Right lobe of liver (tissue), 6 donors: ENCODE measurements at regions not wholly inside any gene's neighbourhood (a gene's known extent, or its start where the extent isn't known, plus 50 kb on each side); places are given as distances from the start of the nearest gene placed in this dataset.
A peak's percentile ranks its signal among the peaks of the same experiment; 100 is the strongest.

ENCODE experiments used
- ATAC-seq, 4 donors: fragments of 200-7000 bp; cut with Tn5 transposase; one replicate each; pipeline ENCODE4 v1.9.1; 2020; ENCODE audit warnings: mild to moderate bottlenecking in 4 of 4, moderate library complexity in 4 of 4
- DNase-seq, 3 donors: peaks; one replicate each; pipeline ENCODE4 v3.0.0-alpha.2; 2020
- H3K27ac ChIP-seq, 3 donors: fragments of 200-600 bp; one replicate each; pipeline ENCODE4 v1.8.0; 2022
- H3K27me3 ChIP-seq, 2 donors: fragments of 200-600 bp; one replicate each; pipeline ENCODE4 v1.8.0; 2022
- H3K36me3 ChIP-seq, 4 donors: fragments of 200-600 bp; sonication (generic) in 1 of 4; one replicate each; pipeline versions ENCODE4 v1.5.1 to v1.8.0; 2017 to 2022; ENCODE audit warnings: control low read depth in 1 of 4
- H3K4me1 ChIP-seq, 4 donors: fragments of 200-600 bp; sonication (generic) in 1 of 4; one replicate each; pipeline versions ENCODE4 v1.5.1 to v1.8.0; 2017 to 2022; ENCODE audit warnings: control low read depth in 1 of 4
- H3K4me3 ChIP-seq, 3 donors: fragments of 200-600 bp; one replicate each; pipeline ENCODE4 v1.8.0; 2022
- H3K9me3 ChIP-seq, 4 donors: fragments of 200-600 bp; sonication (generic) in 1 of 4; one replicate each; pipeline versions ENCODE4 v1.5.1 to v1.8.0; 2017 to 2022; ENCODE audit warnings: control low read depth in 1 of 4
- CTCF ChIP-seq, 4 donors: fragments of 200-600 bp in 3 of 4; fragments of 450-650 bp in 1 of 4; IDR thresholded peaks; one replicate each; pipeline versions ENCODE4 v1.5.1 to v1.8.0; 2016 to 2022; ENCODE audit warnings: antibody characterized with exemption in 4 of 4, mild to moderate bottlenecking in 2 of 4
- POLR2A ChIP-seq: fragments of 450-650 bp; IDR thresholded peaks from one replicate; pipeline ENCODE4 v1.6.1; 2017; ENCODE audit warnings: antibody characterized with exemption, mild to moderate bottlenecking
- WGBS: methylation state at CpG from one replicate; pipeline ENCODE4 v1.1.6; 2018; ENCODE audit warnings: low coverage, low lambda C conversion rate; ENCODE audit not compliant: insufficient coverage; ENCODE audit errors: missing lambda C conversion rate; 5-methylcytosine and 5-hydroxymethylcytosine counted together
- intact Hi-C, 2 donors: fragments of 100-400 bp; cut with DNase I; formaldehyde crosslinking; loops; one replicate each; pipeline versions ENCODE4 v1.11.2 to v1.14.1; 2022
- donor health status: DM: no; HTN: yes; CAD: no.
- donor health status: DM: no; HTN: no; CAD: no.
- donor health status: DM: no; HTN: no; CAD: no.
- donor health status: DM: no; HTN: yes; CAD: no.
- donor health status: DM: no; HTN: yes; CAD: no.

DNA sequence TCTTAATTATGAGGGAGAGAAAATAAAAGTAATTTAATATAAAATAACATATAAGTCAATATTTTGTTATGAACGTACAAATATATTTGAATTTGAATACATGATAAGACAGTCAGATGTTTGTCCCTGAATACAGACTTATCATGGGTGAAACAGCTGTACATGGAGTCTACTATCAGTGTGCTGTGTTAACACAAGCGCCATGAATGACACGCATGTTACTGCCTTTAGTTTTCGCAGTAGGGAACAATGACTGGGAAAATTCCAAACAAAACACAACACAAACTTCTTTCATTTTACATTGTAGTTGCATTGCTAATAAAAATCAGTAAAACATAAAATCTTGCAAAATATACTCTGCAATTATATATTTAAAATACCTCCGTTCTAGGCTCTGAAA, 108.6 kb downstream of the FBXO5 start:
- no peaks in the 10 kb centered on the region for H3K9me3 ChIP-seq
- no peaks in the 10 kb centered on the region for H3K36me3 ChIP-seq
- TF ChIP-seq CTCF (IDR thresholded peaks at IDR 0.05) = no peak
- TF ChIP-seq POLR2A = no peak
- 68% methylated on average over 5 of the region's 5 CpGs for WGBS
- no peak overlapping the region for H3K4me3 ChIP-seq
- intact Hi-C loops = no loop called here
- H3K4me1 ChIP-seq = no peaks in the 10 kb centered on the region
- no peaks in the 10 kb centered on the region for H3K27me3 ChIP-seq
- ATAC-seq (no peak), DNase-seq (no peak)
- no peak overlapping the region for H3K27ac ChIP-seq

DNA sequence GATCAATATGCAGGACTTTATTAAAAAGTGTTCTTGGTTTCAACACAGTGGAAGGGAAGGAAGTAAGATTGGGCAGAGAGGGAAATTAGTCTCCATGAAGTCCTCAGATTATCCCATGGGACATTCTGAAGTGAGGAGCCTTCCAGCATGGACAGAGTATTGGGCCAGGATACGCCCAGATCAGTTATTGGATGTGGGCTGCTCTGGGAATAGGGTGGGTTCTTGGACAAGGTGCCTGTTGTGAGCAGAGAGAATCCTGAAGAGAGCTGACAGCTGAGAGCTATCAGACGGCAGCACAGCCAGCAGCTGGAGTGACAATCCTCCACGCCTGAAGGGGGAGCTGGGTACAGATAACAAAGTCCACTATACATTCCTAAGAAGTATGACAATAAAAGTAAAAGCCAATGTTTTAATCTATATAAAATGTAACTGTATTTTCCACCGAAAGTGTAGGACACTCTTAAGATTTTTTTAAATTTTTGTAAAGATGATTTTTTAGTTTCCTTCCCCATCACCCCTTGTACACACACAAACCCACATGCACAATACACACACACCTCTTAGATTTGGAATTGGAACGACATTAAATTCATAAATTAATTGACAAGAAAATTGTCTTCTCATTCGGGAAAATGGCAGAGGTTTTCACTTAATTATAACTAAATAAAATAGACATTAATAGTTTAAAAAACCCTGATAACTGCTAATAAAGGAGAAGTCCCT, 107.8 kb downstream of the FBXO5 start:
- WGBS = 40% methylated on average over 6 of the region's 6 CpGs
- TF ChIP-seq CTCF (IDR thresholded peaks at IDR 0.05) (no peak), POLR2A (no peak)
- no peak overlapping the region for H3K4me3 ChIP-seq
- intact Hi-C loops = no loop called here
- H3K4me1 ChIP-seq = no peaks in the 10 kb centered on the region
- H3K27ac ChIP-seq = no peak overlapping the region
- no peaks in the 10 kb centered on the region for H3K9me3 ChIP-seq
- ATAC-seq (no peak), DNase-seq (no peak)
- no peaks in the 10 kb centered on the region for H3K27me3 ChIP-seq
- no peaks in the 10 kb centered on the region for H3K36me3 ChIP-seq

DNA sequence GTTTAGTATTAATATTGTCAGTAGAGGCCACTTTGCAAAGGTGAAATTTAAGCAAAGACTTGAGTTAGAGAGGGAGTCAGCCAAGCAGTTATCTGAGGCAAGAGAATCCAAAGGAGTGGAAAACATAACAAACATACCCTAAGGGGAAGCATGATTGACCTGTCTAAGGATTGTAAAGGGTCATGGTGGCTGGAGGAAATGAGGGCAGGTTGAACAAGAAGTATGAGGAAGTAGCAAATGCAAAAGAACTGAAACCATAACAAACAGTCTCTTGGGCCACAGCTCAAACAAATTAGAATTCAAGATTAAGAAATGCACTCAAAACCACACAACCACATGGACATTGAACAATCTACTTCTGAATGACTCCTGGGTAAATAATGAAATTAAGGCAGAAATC, 103.2 kb downstream of the FBXO5 start:
- TF ChIP-seq CTCF (IDR thresholded peaks at IDR 0.05) = no peak
- TF ChIP-seq POLR2A = no peak
- no peak for ATAC-seq

DNA sequence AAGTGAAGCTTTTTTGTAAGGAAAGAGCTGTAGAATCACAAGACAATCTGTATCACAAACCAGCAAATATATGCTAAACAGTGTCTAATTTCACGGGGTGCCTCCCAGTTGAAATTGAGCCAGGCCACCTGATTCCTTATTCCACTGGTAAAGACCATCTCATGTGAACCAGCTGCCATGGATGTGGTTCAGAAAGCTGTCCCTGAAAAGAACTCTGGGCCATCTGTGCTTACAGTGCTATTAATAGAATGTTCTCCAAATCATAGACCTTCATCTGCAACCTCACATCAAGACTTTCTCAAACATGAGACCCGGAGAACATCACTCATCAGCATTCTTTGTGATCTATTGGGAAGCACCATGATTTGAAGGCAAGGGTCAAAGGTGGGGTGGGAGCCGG, 89.7 kb downstream of the FBXO5 start:
- Histone ChIP-seq H3K27me3 (no peaks in the 10 kb centered on the region), H3K9me3 (no peaks in the 10 kb centered on the region), H3K27ac (no peak overlapping the region), H3K36me3 (no peaks in the 10 kb centered on the region), H3K4me3 (no peak overlapping the region), H3K4me1 (no peaks in the 10 kb centered on the region)
- ATAC-seq (no peak), DNase-seq (no peak)
- TF ChIP-seq POLR2A (no peak), CTCF (IDR thresholded peaks at IDR 0.05) (no peak)
- WGBS = 57% methylated on average over 3 of the region's 3 CpGs
- intact Hi-C loops = no loop called here

More for the DNA sequence above, 103.2 kb downstream of the FBXO5 start:
- H3K27me3 ChIP-seq = no peaks in the 10 kb centered on the region
- H3K4me1 ChIP-seq = no peaks in the 10 kb centered on the region
- no peaks in the 10 kb centered on the region for H3K9me3 ChIP-seq
- intact Hi-C loops = no loop called here
- H3K27ac ChIP-seq = no peak overlapping the region
- no peak for DNase-seq
- H3K36me3 ChIP-seq = no peaks in the 10 kb centered on the region
- H3K4me3 ChIP-seq = no peak overlapping the region

GRCh38 chr6:152896923-152897322, 85.9 kb downstream of the FBXO5 start:
- H3K36me3 ChIP-seq = no peaks in the 10 kb centered on the region
- H3K9me3 ChIP-seq = no peaks in the 10 kb centered on the region
- H3K27me3 ChIP-seq = no peaks in the 10 kb centered on the region
- H3K4me3 ChIP-seq = no peak overlapping the region
- no peak for TF ChIP-seq CTCF (IDR thresholded peaks at IDR 0.05)
- no peak for TF ChIP-seq POLR2A
- no peak overlapping the region for H3K27ac ChIP-seq
- intact Hi-C loops = no loop called here
- H3K4me1 ChIP-seq = no peaks in the 10 kb centered on the region
- ATAC-seq (peak in 2 of 4 donors; percentile 43 to 54), DNase-seq (no peak)
- 23% methylated on average over 3 of the region's 3 CpGs for WGBS
